Endothelial cell of umbilical vein (primary cell): ENCODE measurements at regions not wholly inside any gene's neighbourhood (a gene's known extent, or its start where the extent isn't known, plus 50 kb on each side); places are given as distances from the start of the nearest gene placed in this dataset.

Experiments
- CTCF ChIP-seq, 2 donors: IDR thresholded peaks; 1 replicate in 1 of 2; 2 replicates in 1 of 2; pipeline ENCODE4 v1.5.1; 2011; ENCODE audit warnings: low read length in 2 of 2, mild to moderate bottlenecking in 2 of 2, moderate library complexity in 2 of 2, control low read depth in 1 of 2, inconsistent platforms in 1 of 2, low read depth in 1 of 2; ENCODE audit not compliant: insufficient read depth in 1 of 2; ENCODE audit errors: extremely low read depth in 1 of 2
- EZH2 ChIP-seq: IDR thresholded peaks from 2 replicates; pipeline ENCODE4 v1.6.1; 2012; ENCODE audit warnings: borderline replicate concordance, low read depth, mild to moderate bottlenecking, moderate library complexity, low read length, inconsistent platforms; ENCODE audit not compliant: severe bottlenecking
- FOS ChIP-seq: IDR thresholded peaks from 2 replicates; pipeline ENCODE4 v1.6.1; 2011; ENCODE audit warnings: mild to moderate bottlenecking, low read length, moderate library complexity, borderline replicate concordance; ENCODE audit not compliant: insufficient read depth
- GATA2 ChIP-seq: IDR thresholded peaks from 2 replicates; pipeline ENCODE4 v1.7.0; 2011; ENCODE audit warnings: low read depth, mild to moderate bottlenecking, moderate library complexity, mixed read lengths, low read length; ENCODE audit not compliant: insufficient read length, insufficient read depth
- JUN ChIP-seq: IDR thresholded peaks from 2 replicates; pipeline ENCODE4 v1.6.1; 2011; ENCODE audit warnings: borderline replicate concordance, low read depth; ENCODE audit not compliant: insufficient read length, insufficient read depth
- MAX ChIP-seq: IDR thresholded peaks from 2 replicates; pipeline ENCODE4 v1.6.1; 2011; ENCODE audit not compliant: insufficient read depth, insufficient read length
- MYC ChIP-seq: IDR thresholded peaks from one replicate; pipeline ENCODE4 v1.6.1; 2011; ENCODE audit warnings: mild to moderate bottlenecking, low read depth, low read length
- POLR2A ChIP-seq: IDR thresholded peaks from 2 replicates; pipeline ENCODE4 v1.6.1; 2012; ENCODE audit warnings: low read depth, mild to moderate bottlenecking, control low read depth, low read length
- POLR2AphosphoS5 ChIP-seq: IDR thresholded peaks from 2 replicates; pipeline ENCODE4 v1.6.1; 2012; ENCODE audit warnings: low read depth, mild to moderate bottlenecking, control low read depth, low read length, moderate library complexity; ENCODE audit not compliant: insufficient read depth

GRCh38 chr7:142629588-142630260, 119.5 kb upstream of the PRSS1 start:
- TF ChIP-seq POLR2A (no peak), CTCF (IDR thresholded peaks at IDR 0.05; ENCODE audit: extremely low read depth in 1 of 2, insufficient read depth in 1 of 2, low read depth in 1 of 2, low read length in 2 of 2) (no peak), EZH2 (no peak), MAX (no peak), GATA2 (no peak), POLR2AphosphoS5 (no peak), FOS (no peak), MYC (no peak), JUN (no peak)
